ENCODE measurements at regions not wholly inside any gene's neighbourhood (a gene's known extent, or its start where the extent isn't known, plus 50 kb on each side); places are given as distances from the start of the nearest gene placed in this dataset.

DNA sequence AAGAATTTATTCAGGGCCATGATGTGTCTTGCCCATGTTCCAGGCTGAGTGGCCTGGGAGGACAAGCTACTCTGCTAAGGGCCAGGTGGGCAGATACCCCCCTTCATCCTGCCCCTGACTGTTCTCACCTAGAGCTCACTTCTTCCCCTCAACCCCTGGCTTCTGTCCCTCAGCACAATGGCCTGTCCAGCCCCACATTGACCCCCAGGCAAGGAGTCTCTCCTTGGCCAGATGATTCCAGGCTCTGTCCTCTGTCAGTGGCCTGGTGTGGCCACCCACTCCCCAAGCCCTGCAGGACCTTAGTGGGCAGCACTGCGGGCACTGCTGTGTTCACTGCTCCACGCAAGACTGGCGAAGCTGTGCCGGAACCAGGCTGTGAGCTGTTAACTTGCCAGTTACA lies 460.0 kb downstream of the MATN1 start:
- Histone ChIP-seq H3K36me3 (ENCODE audit: control insufficient read depth, insufficient read depth, low read length) (no peaks in the 10 kb centered on the region), H3K27ac (ENCODE audit: low read depth, low read length) (no peak overlapping the region), H3K4me1 (ENCODE audit: control insufficient read depth, insufficient read depth, low read length) (no peaks in the 10 kb centered on the region), H3K27me3 (ENCODE audit: control insufficient read depth, insufficient read depth, low read length) (peaks cover 1% of the 10 kb centered on the region), H3K4me3 (ENCODE audit: low read length) (no peak overlapping the region), H3K9ac (ENCODE audit: low read length) (no peak overlapping the region)

DNA sequence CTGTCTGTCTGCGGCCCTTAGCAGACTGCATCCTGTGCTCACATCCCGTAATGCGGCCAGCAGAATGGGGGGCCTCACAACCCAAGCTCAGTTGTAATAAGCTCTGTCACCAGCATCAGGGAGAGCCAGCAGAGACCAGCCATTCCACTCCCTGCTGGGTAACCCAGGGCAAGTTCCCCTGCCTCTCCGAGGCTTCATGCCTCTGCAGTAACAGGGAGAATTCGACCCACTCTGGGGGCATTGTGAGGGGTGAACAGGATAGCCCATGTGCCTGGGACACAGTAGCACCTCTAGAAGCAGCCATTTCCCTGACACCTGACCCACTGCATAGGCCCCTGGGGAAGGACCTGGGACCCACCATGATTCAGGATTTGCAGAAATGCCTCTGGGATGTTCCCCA lies 461.2 kb downstream of the MATN1 start:
- Histone ChIP-seq H3K4me3 (ENCODE audit: low read length) (no peak overlapping the region), H3K36me3 (ENCODE audit: control insufficient read depth, insufficient read depth, low read length) (no peaks in the 10 kb centered on the region), H3K9ac (ENCODE audit: low read length) (no peak overlapping the region), H3K4me1 (ENCODE audit: control insufficient read depth, insufficient read depth, low read length) (no peaks in the 10 kb centered on the region), H3K27me3 (ENCODE audit: control insufficient read depth, insufficient read depth, low read length) (peaks cover 3% of the 10 kb centered on the region), H3K27ac (ENCODE audit: low read depth, low read length) (no peak overlapping the region)

DNA sequence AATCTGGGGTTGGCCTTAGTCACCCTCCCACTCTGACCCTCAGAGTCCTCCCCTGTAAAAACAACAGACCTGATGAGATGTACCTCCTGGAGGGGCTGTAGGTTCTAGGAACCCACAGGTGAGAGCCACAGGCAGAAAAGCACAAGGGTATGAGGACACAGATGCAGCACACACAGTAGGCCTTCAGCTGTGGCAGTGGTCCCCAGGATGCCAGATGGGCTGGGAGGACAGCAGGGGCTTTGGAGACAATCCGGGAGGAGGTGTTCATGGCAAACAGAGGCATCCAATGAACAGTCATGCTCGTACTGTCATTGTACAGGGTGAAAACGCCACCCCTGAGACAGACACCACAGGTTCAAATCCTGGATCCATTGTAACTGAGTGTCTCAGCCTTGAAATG lies 463.1 kb downstream of the MATN1 start:
- Histone ChIP-seq H3K4me3 (ENCODE audit: low read length) (no peak overlapping the region), H3K27me3 (ENCODE audit: control insufficient read depth, insufficient read depth, low read length) (peaks cover 3% of the 10 kb centered on the region), H3K27ac (ENCODE audit: low read depth, low read length) (no peak overlapping the region), H3K36me3 (ENCODE audit: control insufficient read depth, insufficient read depth, low read length) (no peaks in the 10 kb centered on the region), H3K9ac (ENCODE audit: low read length) (no peak overlapping the region), H3K4me1 (ENCODE audit: control insufficient read depth, insufficient read depth, low read length) (no peaks in the 10 kb centered on the region)

DNA sequence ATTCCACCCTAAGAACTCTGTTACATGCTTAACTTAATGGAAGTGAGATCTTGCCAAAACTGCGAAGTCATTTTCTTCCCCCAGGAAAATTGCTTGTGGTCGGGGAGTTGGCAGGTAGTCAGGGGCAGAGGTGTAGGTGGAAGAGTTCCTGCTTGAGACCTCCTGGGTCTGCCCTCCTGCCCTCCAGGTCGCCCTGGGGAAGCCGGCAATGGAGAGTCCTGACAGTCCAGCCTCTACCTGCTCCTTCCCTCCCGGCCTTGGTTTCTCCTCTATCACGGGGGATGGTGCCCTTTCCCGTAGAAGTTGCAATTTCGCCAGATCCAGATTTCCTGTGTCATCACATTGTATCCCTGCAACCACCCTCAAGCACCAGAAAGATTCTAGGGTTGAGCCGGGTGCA lies 463.8 kb downstream of the MATN1 start:
- Histone ChIP-seq H3K27ac (ENCODE audit: low read depth, low read length) (no peak overlapping the region), H3K36me3 (ENCODE audit: control insufficient read depth, insufficient read depth, low read length) (no peaks in the 10 kb centered on the region), H3K27me3 (ENCODE audit: control insufficient read depth, insufficient read depth, low read length) (peaks cover 3% of the 10 kb centered on the region), H3K9ac (ENCODE audit: low read length) (no peak overlapping the region), H3K4me3 (ENCODE audit: low read length) (no peak overlapping the region), H3K4me1 (ENCODE audit: control insufficient read depth, insufficient read depth, low read length) (no peaks in the 10 kb centered on the region)

DNA sequence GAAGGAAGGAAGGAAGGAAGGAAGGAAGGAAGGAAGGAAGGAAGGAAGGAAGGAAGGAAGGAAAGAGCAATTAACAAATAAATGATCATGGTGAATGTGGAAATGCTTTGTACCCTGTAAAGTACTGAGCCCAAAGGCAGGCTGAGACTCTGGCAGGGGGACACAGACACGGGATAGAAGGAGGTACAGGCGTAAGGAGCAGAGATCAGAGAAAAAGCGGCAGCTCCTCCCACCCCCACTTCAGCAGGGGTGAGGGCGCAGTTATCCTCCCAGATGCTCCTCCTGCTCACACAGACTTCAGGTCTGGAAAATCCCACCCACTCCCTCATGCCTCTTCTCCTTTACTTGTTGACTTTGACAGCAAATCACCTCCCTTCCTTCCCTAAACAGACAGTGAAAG lies 464.5 kb downstream of the MATN1 start:
- no peak overlapping the region for H3K27ac ChIP-seq (ENCODE audit: low read depth, low read length)
- H3K27me3 ChIP-seq (ENCODE audit: control insufficient read depth, insufficient read depth, low read length) = peaks cover 3% of the 10 kb centered on the region
- H3K4me3 ChIP-seq (ENCODE audit: low read length) = no peak overlapping the region
- no peaks in the 10 kb centered on the region for H3K4me1 ChIP-seq (ENCODE audit: control insufficient read depth, insufficient read depth, low read length)
- H3K36me3 ChIP-seq (ENCODE audit: control insufficient read depth, insufficient read depth, low read length) = no peaks in the 10 kb centered on the region
- no peak overlapping the region for H3K9ac ChIP-seq (ENCODE audit: low read length)

DNA sequence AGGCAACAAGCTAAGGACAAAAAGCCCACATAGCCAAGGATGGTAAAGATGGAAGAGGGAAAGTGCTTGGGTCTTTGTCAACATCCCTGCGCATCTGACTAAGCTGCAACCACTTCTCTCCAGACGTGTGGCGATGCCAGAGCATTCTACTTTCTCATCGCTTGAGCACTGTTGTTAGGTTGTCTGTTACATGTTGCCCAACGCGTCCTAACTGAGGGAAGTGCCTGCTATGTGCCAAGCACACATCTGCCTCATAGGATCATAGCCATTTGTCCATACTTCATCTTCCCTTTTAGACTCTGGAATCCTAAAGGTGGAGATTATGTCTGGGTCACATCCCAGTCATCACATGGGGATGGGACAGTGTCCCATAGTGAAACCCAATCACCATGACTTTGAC lies 464.9 kb downstream of the MATN1 start:
- H3K27me3 ChIP-seq (ENCODE audit: control insufficient read depth, insufficient read depth, low read length) = peaks cover 3% of the 10 kb centered on the region
- H3K4me3 ChIP-seq (ENCODE audit: low read length) = no peak overlapping the region
- no peak overlapping the region for H3K9ac ChIP-seq (ENCODE audit: low read length)
- no peaks in the 10 kb centered on the region for H3K4me1 ChIP-seq (ENCODE audit: control insufficient read depth, insufficient read depth, low read length)
- no peak overlapping the region for H3K27ac ChIP-seq (ENCODE audit: low read depth, low read length)
- H3K36me3 ChIP-seq (ENCODE audit: control insufficient read depth, insufficient read depth, low read length) = no peaks in the 10 kb centered on the region

DNA sequence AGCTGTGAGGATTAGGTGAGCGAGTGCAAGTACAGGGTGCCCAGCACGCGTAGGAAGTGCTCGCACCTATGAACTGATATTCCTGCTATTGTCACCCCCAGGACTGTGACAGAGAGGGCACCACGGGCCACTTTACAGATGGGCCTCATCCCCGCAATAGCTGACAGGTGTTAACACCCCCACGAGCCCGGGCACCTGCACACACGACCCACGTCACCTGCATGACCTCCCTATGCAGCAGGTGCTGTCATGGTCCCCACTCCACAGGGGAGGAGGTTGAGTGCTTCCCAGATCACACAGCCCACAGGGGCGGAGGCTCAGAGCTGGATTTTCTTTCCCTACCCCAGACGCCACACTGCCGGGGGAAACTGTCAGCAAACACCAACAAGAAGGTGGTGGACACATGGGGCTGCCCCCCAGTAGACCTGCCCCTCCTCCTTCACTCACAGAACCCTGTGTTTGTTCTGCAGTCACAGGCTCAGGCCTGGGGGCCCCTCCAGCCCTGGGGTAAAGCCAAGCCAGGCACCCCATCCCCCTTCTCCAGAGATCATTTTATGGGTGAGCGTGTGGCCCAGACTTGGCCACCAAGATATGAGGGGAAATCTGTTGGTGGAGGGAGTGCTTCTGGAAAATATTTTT lies 465.5 kb downstream of the MATN1 start:
- peaks cover 3% of the 10 kb centered on the region for H3K27me3 ChIP-seq (ENCODE audit: control insufficient read depth, insufficient read depth, low read length)
- no peaks in the 10 kb centered on the region for H3K36me3 ChIP-seq (ENCODE audit: control insufficient read depth, insufficient read depth, low read length)
- H3K9ac ChIP-seq (ENCODE audit: low read length) = no peak overlapping the region
- H3K27ac ChIP-seq (ENCODE audit: low read depth, low read length) = no peak overlapping the region
- H3K4me1 ChIP-seq (ENCODE audit: control insufficient read depth, insufficient read depth, low read length) = no peaks in the 10 kb centered on the region
- no peak overlapping the region for H3K4me3 ChIP-seq (ENCODE audit: low read length)

DNA sequence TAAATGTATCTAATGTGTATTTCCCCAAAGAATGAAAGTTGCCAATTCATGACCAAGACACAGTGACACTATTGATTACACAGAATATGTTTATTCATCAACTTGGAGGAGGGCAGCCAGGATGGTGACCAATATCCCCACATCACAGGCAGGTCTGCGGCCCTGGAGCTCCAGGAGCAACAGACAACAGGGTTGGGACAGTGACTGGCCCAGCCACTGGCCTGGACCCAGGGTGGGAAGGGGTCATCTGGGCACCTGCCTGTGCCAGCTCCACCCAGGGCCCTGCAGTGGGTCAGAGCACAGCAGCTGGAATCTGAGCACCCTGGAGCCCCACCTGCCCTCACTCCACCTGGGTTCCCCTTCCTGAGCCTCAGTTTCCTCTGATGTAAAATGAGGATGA lies 466.1 kb downstream of the MATN1 start:
- Histone ChIP-seq H3K4me1 (ENCODE audit: control insufficient read depth, insufficient read depth, low read length) (no peaks in the 10 kb centered on the region), H3K36me3 (ENCODE audit: control insufficient read depth, insufficient read depth, low read length) (no peaks in the 10 kb centered on the region), H3K4me3 (ENCODE audit: low read length) (no peak overlapping the region), H3K27ac (ENCODE audit: low read depth, low read length) (no peak overlapping the region), H3K27me3 (ENCODE audit: control insufficient read depth, insufficient read depth, low read length) (peaks cover 3% of the 10 kb centered on the region), H3K9ac (ENCODE audit: low read length) (no peak overlapping the region)

DNA sequence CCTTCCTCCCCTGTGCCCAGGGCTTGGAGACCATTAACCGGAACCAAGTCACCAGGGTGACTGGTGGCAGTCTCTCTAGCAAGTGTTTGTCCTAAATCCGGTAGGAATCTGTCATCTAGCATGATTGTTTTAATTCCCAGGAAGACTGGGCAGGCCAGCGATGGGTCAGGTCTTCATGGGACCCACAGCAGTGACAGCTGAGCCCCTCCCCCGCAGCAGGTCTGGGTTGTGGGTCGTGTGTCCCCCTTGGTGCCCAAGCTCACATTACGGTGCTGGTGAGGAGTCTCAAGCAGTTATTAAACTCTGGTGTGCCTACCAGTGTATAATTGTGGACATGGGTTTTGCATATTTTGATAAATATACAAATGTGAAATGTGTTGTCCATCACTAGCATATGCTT lies 466.5 kb downstream of the MATN1 start:
- H3K4me1 ChIP-seq (ENCODE audit: control insufficient read depth, insufficient read depth, low read length) = no peaks in the 10 kb centered on the region
- no peak overlapping the region for H3K4me3 ChIP-seq (ENCODE audit: low read length)
- no peak overlapping the region for H3K9ac ChIP-seq (ENCODE audit: low read length)
- no peaks in the 10 kb centered on the region for H3K36me3 ChIP-seq (ENCODE audit: control insufficient read depth, insufficient read depth, low read length)
- no peak overlapping the region for H3K27ac ChIP-seq (ENCODE audit: low read depth, low read length)
- peaks cover 3% of the 10 kb centered on the region for H3K27me3 ChIP-seq (ENCODE audit: control insufficient read depth, insufficient read depth, low read length)

DNA sequence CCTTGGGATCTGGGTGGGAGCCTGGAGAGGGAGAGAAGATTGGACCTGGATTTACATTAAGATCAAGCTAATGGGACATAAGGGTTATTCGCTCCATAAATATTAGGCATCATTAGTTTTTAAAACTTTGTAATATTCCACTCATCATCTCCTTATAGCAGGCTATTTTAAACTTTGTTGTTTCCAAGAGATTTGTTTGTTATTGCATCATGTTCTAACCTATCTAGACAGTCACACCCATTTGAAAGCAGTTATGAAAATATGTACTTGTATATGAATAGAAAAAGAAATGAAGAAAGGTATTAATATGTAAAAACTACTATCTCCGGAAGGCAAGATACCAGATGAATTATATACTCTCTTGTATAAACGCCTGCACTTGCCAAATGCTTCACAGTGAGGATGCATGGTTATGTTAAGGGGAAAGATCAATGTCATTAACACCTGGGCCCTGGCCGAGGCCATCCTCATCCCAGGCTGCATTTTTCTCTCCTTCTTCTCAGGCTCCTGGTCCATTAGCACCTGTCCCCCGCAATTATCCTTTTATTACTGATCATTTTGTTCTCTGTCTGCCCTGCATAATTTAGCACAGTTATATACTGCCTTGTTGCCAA lies 468.2 kb downstream of the MATN1 start:
- no peaks in the 10 kb centered on the region for H3K36me3 ChIP-seq (ENCODE audit: control insufficient read depth, insufficient read depth, low read length)
- no peak overlapping the region for H3K4me3 ChIP-seq (ENCODE audit: low read length)
- H3K4me1 ChIP-seq (ENCODE audit: control insufficient read depth, insufficient read depth, low read length) = no peaks in the 10 kb centered on the region
- H3K27ac ChIP-seq (ENCODE audit: low read depth, low read length) = no peak overlapping the region
- peaks cover 3% of the 10 kb centered on the region for H3K27me3 ChIP-seq (ENCODE audit: control insufficient read depth, insufficient read depth, low read length)
- H3K9ac ChIP-seq (ENCODE audit: low read length) = no peak overlapping the region

DNA sequence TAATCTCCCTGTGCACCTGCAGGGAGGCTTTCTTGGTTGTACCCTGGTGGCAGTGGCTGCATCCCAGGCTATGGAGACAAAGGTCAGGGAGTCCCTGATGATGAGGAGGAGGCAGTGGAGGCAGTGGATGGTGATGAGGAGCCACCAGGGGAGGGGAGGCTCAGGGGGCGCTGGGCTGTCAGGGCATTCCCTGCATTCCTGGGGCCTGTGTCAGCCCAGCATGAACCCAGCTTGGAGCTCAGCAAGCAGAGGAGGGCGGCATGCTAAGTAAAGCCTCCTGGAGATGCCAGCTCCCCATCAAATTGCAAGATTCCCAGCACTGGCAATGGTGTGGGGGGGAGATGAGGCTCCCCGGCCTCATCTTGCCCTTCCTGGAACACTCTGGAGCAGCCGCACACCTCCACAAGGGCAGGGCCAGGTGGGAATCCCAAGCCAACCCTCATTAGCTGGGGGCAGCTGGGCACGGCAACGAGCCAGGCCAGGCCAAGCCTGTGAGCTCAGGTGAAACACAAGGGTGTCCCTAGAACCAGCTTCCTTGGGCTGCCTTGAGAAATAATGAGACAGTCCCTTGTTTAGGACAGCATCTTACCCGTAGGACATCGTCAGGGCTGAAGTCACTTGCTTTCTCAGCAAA lies 469.5 kb downstream of the MATN1 start:
- Histone ChIP-seq H3K4me1 (ENCODE audit: control insufficient read depth, insufficient read depth, low read length) (no peaks in the 10 kb centered on the region), H3K4me3 (ENCODE audit: low read length) (no peak overlapping the region), H3K27me3 (ENCODE audit: control insufficient read depth, insufficient read depth, low read length) (peaks cover 3% of the 10 kb centered on the region), H3K27ac (ENCODE audit: low read depth, low read length) (no peak overlapping the region), H3K36me3 (ENCODE audit: control insufficient read depth, insufficient read depth, low read length) (no peaks in the 10 kb centered on the region), H3K9ac (ENCODE audit: low read length) (no peak overlapping the region)

DNA sequence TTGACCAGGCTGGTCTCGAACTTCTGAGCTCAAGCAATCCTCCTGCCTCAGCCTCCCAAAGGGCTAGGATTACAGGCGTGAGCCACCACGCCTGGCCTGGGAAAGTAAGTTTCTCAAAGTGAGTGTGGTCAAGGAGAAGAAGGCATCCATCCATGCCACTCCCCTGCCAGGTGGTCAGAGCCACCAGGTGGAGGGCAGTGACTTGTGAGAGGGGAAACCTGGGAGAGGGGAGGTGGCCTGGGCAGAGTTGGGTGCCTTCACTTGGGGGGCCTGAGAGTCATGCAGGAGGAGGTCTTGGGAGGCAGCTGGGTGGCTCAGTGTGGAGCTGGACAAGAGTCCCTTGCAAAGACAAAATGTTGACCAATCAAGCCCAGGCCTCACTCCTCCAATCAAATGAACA lies 470.0 kb downstream of the MATN1 start:
- H3K9ac ChIP-seq (ENCODE audit: low read length) = no peak overlapping the region
- H3K4me3 ChIP-seq (ENCODE audit: low read length) = no peak overlapping the region
- H3K36me3 ChIP-seq (ENCODE audit: control insufficient read depth, insufficient read depth, low read length) = no peaks in the 10 kb centered on the region
- no peaks in the 10 kb centered on the region for H3K4me1 ChIP-seq (ENCODE audit: control insufficient read depth, insufficient read depth, low read length)
- H3K27me3 ChIP-seq (ENCODE audit: control insufficient read depth, insufficient read depth, low read length) = peaks cover 2% of the 10 kb centered on the region
- no peak overlapping the region for H3K27ac ChIP-seq (ENCODE audit: low read depth, low read length)
